HCT116 (cell line): ENCODE measurements at regions not wholly inside any gene's neighbourhood (a gene's known extent, or its start where the extent isn't known, plus 50 kb on each side); places are given as distances from the start of the nearest gene placed in this dataset.

Experiments
- ATAC-seq: fragments of 200-7000 bp; cut with Tn5 transposase; 2 replicates; pipeline ENCODE4 v1.9.1; 2020; ENCODE audit warnings: mild to moderate bottlenecking, moderate library complexity
- BruUV-seq: library from RNA; stranded (reverse); fragments of 400-500 nt; replicated peaks from 2 replicates; lab custom pipeline; 2021; lab: Mats Ljungman, UMichigan
- CTCF ChIA-PET: fragments of 300-600 bp; sonication (Branson Sonifier 250); formaldehyde crosslinking; loops from one replicate; lab custom pipeline; 2021; ENCODE audit warnings: antibody characterized with exemption; lab: Charles Lee
- POLR2A ChIA-PET: fragments of 300-600, 350-600 bp; sonication (Branson Sonifier 250); formaldehyde crosslinking; loops from one replicate; lab custom pipeline; 2021; ENCODE audit warnings: antibody characterized with exemption; lab: Charles Lee
- RAD21 ChIA-PET, 2 experiments: fragments of 300-600 bp; sonication (Branson Sonifier 250); formaldehyde crosslinking; loops; one replicate each; lab custom pipeline; 2023; ENCODE audit warnings: low total read pairs in 2 of 2; ENCODE audit not compliant: uncharacterized antibody in 2 of 2, unreplicated experiment in 2 of 2, low non-redundant PET in 1 of 2; lab: Charles Lee
- DNase-seq: peaks from one replicate; pipeline ENCODE4 v3.0.0-alpha.2; 2010; ENCODE audit warnings: low read depth, low spot score
- H2AFZ ChIP-seq: fragments of 200-600 bp; shearing (Covaris generic), sonication (generic); 2 replicates; pipeline ENCODE4 v1.6.1; 2017; ENCODE audit warnings: low read depth, mixed run types, mixed read lengths, antibody characterized with exemption, low read length; ENCODE audit not compliant: poor library complexity, severe bottlenecking
- H3K27ac ChIP-seq: 2 replicates; pipeline ENCODE4 v1.5.1; 2012; ENCODE audit warnings: low read depth, low read length
- H3K27me3 ChIP-seq: fragments of 200-600 bp; sonication (generic); 2 replicates; pipeline ENCODE4 v1.6.1; 2016; ENCODE audit warnings: mixed run types, low read length, mixed read lengths; ENCODE audit not compliant: insufficient read depth
- H3K36me3 ChIP-seq, 2 experiments: fragments of 200-500 bp in 1 of 2; fragments of 200-600 bp in 1 of 2; sonication (Bioruptor generic) in 1 of 2; sonication (generic) in 1 of 2; 2 replicates each; pipeline versions ENCODE4 v1.5.1 to v1.6.1; 2014 to 2016; ENCODE audit warnings: low read length in 2 of 2, inconsistent platforms in 1 of 2, mixed read lengths in 1 of 2, mixed run types in 1 of 2; ENCODE audit not compliant: insufficient read depth in 2 of 2, control insufficient read depth in 1 of 2
- H3K4me1 ChIP-seq, 2 experiments: fragments of 200-600 bp in 1 of 2; sonication (generic) in 1 of 2; 2 replicates each; pipeline versions ENCODE4 v1.5.1 to v1.6.1; 2012 to 2017; ENCODE audit warnings: low read length in 2 of 2, inconsistent platforms in 1 of 2, mild to moderate bottlenecking in 1 of 2, mixed read lengths in 1 of 2, mixed run types in 1 of 2, moderate library complexity in 1 of 2; ENCODE audit not compliant: insufficient read depth in 2 of 2, control insufficient read depth in 1 of 2
- H3K4me2 ChIP-seq: fragments of 200-600 bp; sonication (generic); 2 replicates; pipeline ENCODE4 v1.6.1; 2017; ENCODE audit warnings: mixed run types, low read length, mixed read lengths
- H3K4me3 ChIP-seq, 2 experiments: fragments of 200-600 bp in 1 of 2; sonication (generic) in 1 of 2; replicated peaks in 1 of 2; 2 replicates each; pipeline ENCODE4 v1.5.1; 2011 to 2016; ENCODE audit warnings: low read length in 2 of 2, control low read depth in 1 of 2, low read depth in 1 of 2, mild to moderate bottlenecking in 1 of 2, mixed read lengths in 1 of 2, mixed run types in 1 of 2
- H3K79me2 ChIP-seq: fragments of 200-600 bp; sonication (generic); 2 replicates; pipeline ENCODE4 v1.6.1; 2017; ENCODE audit warnings: mild to moderate bottlenecking, mixed run types, low read length, moderate library complexity, mixed read lengths; ENCODE audit not compliant: insufficient read depth
- H3K9ac ChIP-seq: fragments of 200-600 bp; sonication (generic); 2 replicates; pipeline ENCODE4 v1.6.1; 2016; ENCODE audit warnings: low read length, mixed read lengths
- H3K9me2 ChIP-seq: fragments of 200-600 bp; sonication (generic), shearing (Covaris generic); 2 replicates; pipeline ENCODE4 v1.6.1; 2017; ENCODE audit warnings: mixed run types, mild to moderate bottlenecking, moderate library complexity; ENCODE audit not compliant: insufficient read depth
- H3K9me3 ChIP-seq, 2 experiments: fragments of 200-500 bp in 1 of 2; fragments of 200-600 bp in 1 of 2; sonication (Bioruptor generic) in 1 of 2; sonication (generic) in 1 of 2; 2 replicates each; pipeline ENCODE4 v1.6.1; 2014 to 2017; ENCODE audit warnings: low read length in 2 of 2, mixed read lengths in 2 of 2, inconsistent platforms in 1 of 2, low read depth in 1 of 2, mild to moderate bottlenecking in 1 of 2, mixed run types in 1 of 2, moderate library complexity in 1 of 2; ENCODE audit not compliant: control insufficient read depth in 1 of 2, insufficient read depth in 1 of 2
- H4K20me1 ChIP-seq: fragments of 200-600 bp; sonication (generic), shearing (Covaris generic); 2 replicates; pipeline ENCODE4 v1.6.1; 2017; ENCODE audit warnings: mixed run types, mild to moderate bottlenecking, moderate library complexity; ENCODE audit not compliant: insufficient read depth
- CBX3 ChIP-seq: IDR thresholded peaks from 2 replicates; pipeline ENCODE4 v1.6.1; 2012; ENCODE audit warnings: low read depth
- EZH2 ChIP-seq: fragments of 200-600 bp; sonication (generic); IDR thresholded peaks from 2 replicates; pipeline ENCODE4 v1.6.1; 2017; ENCODE audit warnings: antibody characterized with exemption, mixed run types
- FOSL1 ChIP-seq: IDR thresholded peaks from 2 replicates; pipeline ENCODE4 v1.6.1; 2012; ENCODE audit warnings: low read depth
- MAX ChIP-seq: IDR thresholded peaks from 2 replicates; pipeline ENCODE4 v1.6.1; 2012
- ZBTB33 ChIP-seq: IDR thresholded peaks from 2 replicates; pipeline ENCODE4 v1.6.1; 2011; ENCODE audit warnings: mild to moderate bottlenecking, low read length, moderate library complexity; ENCODE audit not compliant: insufficient replicate concordance; ENCODE audit errors: extremely low read depth
- intact Hi-C: fragments of 100-400 bp; cut with micrococcal nuclease; formaldehyde crosslinking; loops from 2 replicates; pipeline ENCODE4 v1.10.0; 2022

- TF ChIP-seq ZBTB33 (no peak), CBX3 (no peak), EZH2 (no peak), MAX (no peak)
- TF ChIP-seq, all 23 proteins: peak for 0
Measured at GRCh38 chr21:15415541-15416261, 314.1 kb upstream of the USP25 start (continued).

GRCh38 chr21:15421441-15421881, 308.3 kb upstream of the USP25 start:
- Histone ChIP-seq H3K36me3 (no peaks in the 10 kb centered on the region), H3K4me2 (no peak overlapping the region), H4K20me1 (no peaks in the 10 kb centered on the region), H2AFZ (no peak overlapping the region), H3K9me3 (peaks cover 0 to 5% of the 10 kb centered on the region in 2 experiments; a peak in 1 of 4 replicates), H3K4me1 (no peaks in the 10 kb centered on the region), H3K9ac (no peak overlapping the region), H3K4me3 (no peak overlapping the region), H3K27ac (no peak overlapping the region), H3K27me3 (no peaks in the 10 kb centered on the region), H3K79me2 (no peaks in the 10 kb centered on the region), H3K9me2 (no peaks in the 10 kb centered on the region)
- ChIA-PET CTCF (no interaction called here), POLR2A (no interaction called here), RAD21 (no interaction called here)
- ATAC-seq (no peak), DNase-seq (no peak)
- TF ChIP-seq FOSL1 = no peak
- no TSS peak for BruUV-seq
- intact Hi-C loops = no loop called here
